GM18907 (cell line): ENCODE measurements at regions not wholly inside any gene's neighbourhood (a gene's known extent, or its start where the extent isn't known, plus 50 kb on each side); places are given as distances from the start of the nearest gene placed in this dataset.

Experiments
- ATAC-seq: cut with Tn5 transposase; IDR thresholded peaks from one replicate; pipeline ENCODE4 v1.9.1; 2021; ENCODE audit warnings: mild to moderate bottlenecking, moderate library complexity; ENCODE audit not compliant: unreplicated experiment

- ATAC-seq = no peak
These were observed 439.1 kb downstream of the DMAC1 start for GRCh38 chr9:7360513-7360912.

- no peak for ATAC-seq
These were observed 440.7 kb downstream of the DMAC1 start for GRCh38 chr9:7358876-7359275.

- ATAC-seq = no peak
These were observed 444.9 kb downstream of the DMAC1 start for GRCh38 chr9:7354704-7355103.

- ATAC-seq = no peak
These were observed 450.9 kb downstream of the DMAC1 start for GRCh38 chr9:7348692-7349091.

GRCh38 chr9:7347556-7347955, 452.0 kb downstream of the DMAC1 start:
- no peak for ATAC-seq

- no peak for ATAC-seq
These were observed 453.4 kb downstream of the DMAC1 start for GRCh38 chr9:7346144-7346543.

- peak; percentile 69 for ATAC-seq
These were observed 456.8 kb downstream of the DMAC1 start for GRCh38 chr9:7342736-7343135.

DNA sequence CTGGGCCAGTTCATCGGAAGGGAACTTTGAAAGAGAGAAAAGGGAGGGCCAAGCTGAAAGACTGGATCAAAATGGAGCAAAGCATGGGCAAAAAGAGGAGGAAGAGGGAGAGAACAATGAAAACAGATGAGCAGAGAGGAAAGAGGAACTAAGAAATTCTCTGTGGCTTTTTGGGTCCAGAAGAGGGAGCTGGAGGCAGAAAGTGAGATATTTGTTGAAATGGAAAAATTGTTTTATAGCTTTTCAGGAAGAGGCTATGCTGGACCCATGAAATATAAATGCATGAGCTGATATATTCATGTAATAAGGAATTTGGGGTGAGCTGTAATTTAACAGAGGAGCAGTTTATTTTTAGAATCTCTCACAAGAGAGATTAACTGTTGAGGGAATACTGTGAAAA, 457.3 kb downstream of the DMAC1 start:
- ATAC-seq = peak; percentile 91

DNA sequence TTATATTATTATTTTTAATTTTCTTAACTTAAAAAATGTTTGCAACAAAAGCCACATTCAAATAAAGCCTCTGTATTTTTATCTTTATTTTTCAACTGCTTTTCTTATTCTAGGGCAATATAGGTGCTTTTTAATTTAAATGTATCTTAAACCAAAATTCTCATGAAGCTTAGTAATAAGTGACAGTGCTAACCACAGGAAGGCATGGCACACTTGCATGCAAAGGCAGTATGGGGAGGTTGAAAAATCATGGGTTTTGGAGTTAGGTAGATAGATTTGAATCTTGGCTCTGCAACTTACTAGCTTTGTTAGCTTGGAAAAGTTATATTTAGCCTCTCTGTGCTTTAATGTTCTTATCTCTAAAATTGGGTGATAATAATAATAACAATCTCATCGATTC, 458.0 kb downstream of the DMAC1 start:
- peak; percentile 73 for ATAC-seq

GRCh38 chr9:7340451-7340850, 459.1 kb downstream of the DMAC1 start:
- no peak for ATAC-seq

GRCh38 chr9:7338586-7339281, 460.8 kb downstream of the DMAC1 start:
- ATAC-seq = no peak

DNA sequence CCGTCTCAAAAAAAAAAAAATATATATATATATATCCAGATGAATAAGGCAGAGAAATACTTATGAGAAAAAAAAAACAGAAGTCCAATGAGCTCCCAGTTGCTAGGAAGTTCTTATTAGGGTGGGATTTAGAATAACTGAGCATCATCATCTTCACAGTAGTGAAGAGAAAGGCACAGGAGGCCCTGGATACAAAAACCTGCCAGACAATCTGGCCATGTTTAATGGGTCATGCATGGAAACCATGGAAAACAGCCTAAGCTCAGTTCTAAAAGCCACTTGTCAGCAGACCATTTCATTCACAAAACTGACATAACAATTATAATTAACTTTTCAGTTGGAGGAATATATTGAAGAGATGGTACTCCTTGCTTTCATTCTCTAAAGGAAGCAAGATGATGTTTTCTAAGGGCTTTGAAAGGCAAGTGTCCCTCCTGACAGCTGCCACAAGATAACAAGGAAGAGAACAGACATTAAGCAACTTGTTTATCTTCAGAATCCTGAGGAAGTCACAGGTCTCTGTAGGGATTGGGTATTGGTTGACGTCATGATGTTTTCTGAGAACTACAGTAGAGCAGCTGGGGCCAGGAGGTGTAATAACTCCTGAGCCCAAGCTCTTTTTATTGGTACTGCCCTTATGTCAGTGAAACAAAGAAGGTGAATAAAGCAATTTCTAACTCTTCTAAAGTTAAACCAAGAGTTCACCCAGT, 463.1 kb downstream of the DMAC1 start:
- ATAC-seq = no peak

GRCh38 chr9:7333719-7334118, 465.9 kb downstream of the DMAC1 start:
- no peak for ATAC-seq

- no peak for ATAC-seq
These were observed 466.8 kb downstream of the DMAC1 start for GRCh38 chr9:7332780-7333179.

- ATAC-seq = no peak
These were observed 471.1 kb downstream of the DMAC1 start for GRCh38 chr9:7328453-7328852.

GRCh38 chr9:7325995-7326394, 473.6 kb downstream of the DMAC1 start:
- no peak for ATAC-seq

DNA sequence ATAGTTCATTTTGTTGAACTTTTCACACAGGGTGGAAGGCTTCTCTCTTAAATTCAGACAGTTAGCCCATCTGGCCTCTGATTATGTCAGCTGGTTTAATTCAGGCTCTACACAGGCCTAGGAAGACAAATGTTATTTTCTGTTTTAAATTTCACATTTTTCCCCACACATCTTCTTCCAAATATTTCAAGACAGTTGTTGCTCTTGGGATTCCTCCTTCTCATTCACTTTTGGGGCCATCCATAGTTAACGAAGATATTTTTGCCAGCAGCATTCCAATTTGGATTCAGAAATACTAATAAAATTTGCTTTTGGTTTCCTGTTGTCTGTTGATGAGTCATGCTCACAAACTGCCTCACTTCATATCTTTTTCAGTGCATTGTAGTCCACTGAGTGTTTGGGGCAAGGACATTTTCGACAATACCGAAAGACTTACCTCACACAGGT, 475.4 kb downstream of the DMAC1 start:
- ATAC-seq = no peak

DNA sequence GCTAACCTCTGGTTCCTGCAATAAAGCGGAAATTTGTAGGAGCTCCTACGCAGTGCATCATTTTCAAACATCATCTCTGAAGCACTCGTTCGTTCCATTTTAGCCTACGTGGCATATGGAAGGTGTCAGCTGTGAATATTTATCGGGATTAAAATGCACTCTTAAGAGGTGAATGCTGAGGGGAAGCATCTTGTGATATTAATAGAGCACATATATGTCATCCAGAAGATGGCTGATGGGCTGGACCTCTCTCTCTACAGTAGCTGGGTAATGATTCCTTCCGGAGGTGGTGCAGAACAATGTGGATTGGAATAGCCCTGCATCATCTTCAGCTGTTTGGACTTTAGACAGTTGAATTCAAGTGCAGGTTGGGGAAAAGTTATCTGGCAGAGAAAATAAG, 478.7 kb downstream of the DMAC1 start:
- ATAC-seq = no peak

DNA sequence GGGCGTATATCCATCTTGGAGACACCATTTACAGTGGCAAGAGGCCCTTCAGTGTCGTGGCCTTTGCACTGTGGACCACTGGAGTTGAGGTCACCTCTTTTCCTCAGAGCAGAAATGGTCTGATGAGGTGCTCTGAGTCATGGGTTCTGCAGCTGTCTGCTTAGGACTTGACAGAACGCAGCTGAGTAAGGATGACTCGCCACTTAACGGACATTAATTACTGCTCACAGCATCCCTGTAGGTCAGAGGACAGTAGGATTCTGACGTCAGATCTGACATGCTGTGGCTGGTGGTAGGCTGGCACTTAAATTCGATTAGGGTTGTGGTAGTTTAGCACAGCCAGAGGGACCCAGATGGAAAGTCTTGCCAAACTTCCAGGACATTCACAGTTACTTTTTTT, 479.4 kb downstream of the DMAC1 start:
- ATAC-seq = no peak

DNA sequence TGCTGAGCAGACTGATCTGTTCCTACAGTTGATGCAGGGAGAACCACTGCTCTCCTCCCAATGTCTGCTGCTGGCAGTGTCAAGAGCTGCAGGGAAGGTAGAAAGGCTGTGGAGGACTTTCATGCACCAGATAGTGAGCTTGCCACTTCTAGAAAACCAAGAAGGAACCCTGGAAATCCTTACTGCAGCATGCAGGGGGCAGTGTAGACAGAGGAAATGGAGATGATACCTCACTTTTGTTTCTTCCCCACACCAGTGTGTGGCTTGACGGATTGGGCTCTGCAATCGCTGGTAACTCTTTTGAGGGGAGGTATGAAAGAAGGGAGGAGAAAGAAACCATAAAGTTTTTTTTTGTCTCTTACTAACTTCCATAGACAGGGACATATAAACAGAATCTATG, 480.7 kb downstream of the DMAC1 start:
- no peak for ATAC-seq

DNA sequence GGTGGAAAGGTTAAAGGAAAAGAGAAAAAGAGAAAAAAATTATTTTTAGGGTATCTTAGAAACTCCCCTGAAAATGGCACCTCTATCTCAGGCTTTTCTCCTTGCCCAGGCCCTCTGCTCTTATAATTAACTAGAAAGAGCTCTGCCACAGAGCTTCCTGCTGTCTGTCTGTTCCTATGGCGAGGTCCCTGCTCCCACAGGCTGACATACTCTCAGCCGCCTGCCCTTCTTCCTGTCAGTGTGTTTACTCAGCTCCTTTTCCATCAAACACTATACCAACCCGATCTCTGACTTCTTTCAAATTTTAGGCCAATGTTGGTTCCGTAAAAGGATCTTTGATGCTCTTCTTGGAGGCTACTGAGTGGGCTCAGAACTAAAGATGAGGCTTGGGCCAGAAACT, 482.6 kb downstream of the DMAC1 start:
- no peak for ATAC-seq

GRCh38 chr9:7316166-7316795, 483.3 kb downstream of the DMAC1 start:
- no peak for ATAC-seq
